Brain microvascular endothelial cell (primary cell): ENCODE measurements at regions not wholly inside any gene's neighbourhood (a gene's known extent, or its start where the extent isn't known, plus 50 kb on each side); places are given as distances from the start of the nearest gene placed in this dataset.

Experiments
- DNase-seq: peaks from one replicate; pipeline ENCODE4 v3.0.0-alpha.2; 2020
- H3K27ac ChIP-seq: fragments of 250-450 bp; sonication (Bioruptor Pico); 2 replicates; pipeline ENCODE4 v1.5.1; 2020; ENCODE audit warnings: mild to moderate bottlenecking, moderate library complexity
- H3K27me3 ChIP-seq: fragments of 250-450 bp; sonication (Bioruptor Pico); replicated peaks from 2 replicates; pipeline ENCODE4 v1.5.1; 2020; ENCODE audit warnings: mild to moderate bottlenecking
- H3K36me3 ChIP-seq: fragments of 250-450 bp; sonication (Bioruptor Pico); replicated peaks from 2 replicates; pipeline ENCODE4 v1.5.1; 2020; ENCODE audit warnings: mild to moderate bottlenecking
- H3K4me3 ChIP-seq: 2 replicates; pipeline ENCODE4 v1.5.1; 2011; ENCODE audit warnings: low read depth, mild to moderate bottlenecking, control low read depth, low read length, moderate library complexity
- in situ Hi-C: cut with HindIII; loops from 2 replicates; pipeline ENCODE4 v1.10.0; 2017; ENCODE audit warnings: low sequenced_read_pairs, low pct_ligation_motif_present
- TF ChIP-seq, protein P1 (sequence below): IDR thresholded peaks from 2 replicates; pipeline ENCODE4 v1.5.1; 2011; ENCODE audit warnings: low read depth, mild to moderate bottlenecking, moderate library complexity, low read length, control low read depth, inconsistent platforms; ENCODE audit errors: missing control alignments

DNA sequence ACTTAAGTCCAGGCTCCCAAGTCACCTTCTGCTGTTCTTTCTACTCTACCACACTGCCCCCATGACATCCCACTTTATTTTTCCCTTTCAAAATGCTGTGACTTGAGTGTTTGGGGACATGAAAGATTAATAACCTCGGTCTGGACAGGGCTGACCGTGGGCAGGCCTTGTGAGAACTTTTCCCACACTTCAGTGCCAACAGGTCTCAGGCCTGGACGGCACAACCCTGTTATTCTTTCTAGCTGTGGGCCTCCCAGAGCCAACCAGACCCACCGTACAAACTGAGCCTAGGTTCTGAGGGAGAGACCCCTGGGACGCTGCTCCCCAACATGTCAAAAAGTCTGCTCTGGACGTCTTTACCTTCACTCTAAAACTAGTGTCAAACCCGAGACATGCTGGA is 153.4 kb downstream of the CEP120 start:
- no peak overlapping the region for H3K4me3 ChIP-seq
- no peak for DNase-seq
- no peaks in the 10 kb centered on the region for H3K27me3 ChIP-seq
- TF ChIP-seq, protein P1, sequence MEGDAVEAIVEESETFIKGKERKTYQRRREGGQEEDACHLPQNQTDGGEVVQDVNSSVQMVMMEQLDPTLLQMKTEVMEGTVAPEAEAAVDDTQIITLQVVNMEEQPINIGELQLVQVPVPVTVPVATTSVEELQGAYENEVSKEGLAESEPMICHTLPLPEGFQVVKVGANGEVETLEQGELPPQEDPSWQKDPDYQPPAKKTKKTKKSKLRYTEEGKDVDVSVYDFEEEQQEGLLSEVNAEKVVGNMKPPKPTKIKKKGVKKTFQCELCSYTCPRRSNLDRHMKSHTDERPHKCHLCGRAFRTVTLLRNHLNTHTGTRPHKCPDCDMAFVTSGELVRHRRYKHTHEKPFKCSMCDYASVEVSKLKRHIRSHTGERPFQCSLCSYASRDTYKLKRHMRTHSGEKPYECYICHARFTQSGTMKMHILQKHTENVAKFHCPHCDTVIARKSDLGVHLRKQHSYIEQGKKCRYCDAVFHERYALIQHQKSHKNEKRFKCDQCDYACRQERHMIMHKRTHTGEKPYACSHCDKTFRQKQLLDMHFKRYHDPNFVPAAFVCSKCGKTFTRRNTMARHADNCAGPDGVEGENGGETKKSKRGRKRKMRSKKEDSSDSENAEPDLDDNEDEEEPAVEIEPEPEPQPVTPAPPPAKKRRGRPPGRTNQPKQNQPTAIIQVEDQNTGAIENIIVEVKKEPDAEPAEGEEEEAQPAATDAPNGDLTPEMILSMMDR, result no peak
- H3K36me3 ChIP-seq, result no peaks in the 10 kb centered on the region
- in situ Hi-C loops, result no loop called here
- no peak overlapping the region for H3K27ac ChIP-seq

DNA sequence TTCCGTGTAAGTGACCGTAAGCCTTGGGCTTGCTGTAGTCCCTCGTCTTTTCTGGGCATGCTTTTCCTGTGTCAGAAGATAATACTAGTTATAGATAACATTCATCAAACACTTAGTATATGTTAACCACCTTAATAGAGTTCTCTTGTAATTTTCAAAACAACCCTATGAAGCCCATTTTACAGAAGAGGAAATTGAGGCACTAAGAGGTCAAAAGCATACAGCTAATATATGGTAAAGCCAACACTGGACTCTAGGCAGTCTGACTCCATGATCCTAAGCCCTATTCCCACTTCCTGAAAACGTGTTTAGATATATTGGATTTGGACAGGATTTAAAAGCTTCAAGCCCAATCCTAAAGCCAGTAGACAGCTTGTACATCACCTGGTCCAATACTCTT is 153.8 kb downstream of the CEP120 start:
- Histone ChIP-seq H3K27ac (no peak overlapping the region), H3K4me3 (no peak overlapping the region), H3K27me3 (no peaks in the 10 kb centered on the region), H3K36me3 (no peaks in the 10 kb centered on the region)
- TF ChIP-seq, protein P1, result no peak
- in situ Hi-C loops, result no loop called here
- no peak for DNase-seq

DNA sequence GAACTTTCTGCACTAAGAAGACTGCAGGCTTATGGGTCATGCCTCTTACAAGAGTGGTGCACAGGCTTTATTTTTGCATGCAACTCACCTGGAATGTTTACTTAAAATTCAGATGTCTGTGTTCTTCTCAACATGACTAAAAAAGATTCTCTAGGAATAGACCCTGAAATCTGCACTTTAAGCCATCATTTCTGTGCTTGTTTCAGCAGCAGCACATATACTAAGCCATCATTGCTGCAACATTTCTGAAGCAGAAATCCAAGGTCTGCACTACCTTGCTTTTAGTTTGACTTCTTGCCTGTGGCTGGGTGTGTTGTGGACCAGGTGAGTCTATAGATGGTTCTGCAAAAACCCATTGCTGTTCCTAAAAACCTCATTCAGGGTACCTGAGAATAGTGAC is 156.8 kb downstream of the CEP120 start:
- in situ Hi-C loops, result no loop called here
- H3K27me3 ChIP-seq, result no peaks in the 10 kb centered on the region
- H3K27ac ChIP-seq, result no peak overlapping the region
- TF ChIP-seq, protein P1, result no peak
- no peak overlapping the region for H3K4me3 ChIP-seq
- H3K36me3 ChIP-seq, result no peaks in the 10 kb centered on the region
- DNase-seq, result no peak

DNA sequence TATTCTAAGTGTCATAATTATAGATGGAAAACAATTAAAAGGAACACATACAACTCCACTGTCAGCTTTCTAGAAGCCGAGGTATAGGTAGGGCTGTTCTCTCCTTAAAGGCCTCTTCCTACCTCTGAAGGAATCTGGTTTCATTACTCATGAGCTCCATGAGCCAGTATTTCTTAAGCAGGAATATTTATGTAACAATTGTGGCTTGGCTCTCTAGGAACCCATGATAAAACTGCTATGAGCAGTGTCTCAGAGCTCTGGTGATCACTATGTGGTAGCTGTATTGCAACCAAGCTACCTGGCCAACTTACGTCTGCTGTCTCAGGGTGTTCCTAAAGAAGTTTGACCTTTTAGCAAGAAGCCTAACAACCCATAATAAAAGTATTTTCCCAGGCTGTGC is 157.7 kb downstream of the CEP120 start:
- Histone ChIP-seq H3K4me3 (no peak overlapping the region), H3K27me3 (no peaks in the 10 kb centered on the region), H3K36me3 (no peaks in the 10 kb centered on the region), H3K27ac (no peak overlapping the region)
- in situ Hi-C loops, result no loop called here
- TF ChIP-seq, protein P1, result no peak
- DNase-seq, result no peak

DNA sequence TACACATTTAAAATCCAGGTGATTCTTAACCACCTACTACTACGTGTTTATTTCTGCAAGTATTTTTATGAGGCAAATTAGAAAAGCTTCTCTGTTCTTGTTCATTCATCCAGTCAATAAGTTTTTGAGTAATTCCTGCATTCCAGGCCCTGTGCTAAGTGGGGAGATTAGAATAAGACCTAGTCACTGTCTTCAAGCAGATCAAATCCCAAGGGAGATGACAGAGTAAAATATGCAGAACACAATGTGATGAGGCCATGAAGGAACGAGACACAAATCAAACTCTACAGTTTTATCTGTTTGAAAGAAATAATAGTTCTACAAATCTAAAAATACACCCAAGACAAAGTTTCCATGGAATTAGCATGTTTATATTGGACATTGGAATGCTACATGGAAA is 158.8 kb downstream of the CEP120 start:
- Histone ChIP-seq H3K36me3 (no peaks in the 10 kb centered on the region), H3K27me3 (no peaks in the 10 kb centered on the region), H3K4me3 (no peak overlapping the region), H3K27ac (no peak overlapping the region)
- in situ Hi-C loops, result no loop called here
- TF ChIP-seq, protein P1, result no peak
- DNase-seq, result no peak

DNA sequence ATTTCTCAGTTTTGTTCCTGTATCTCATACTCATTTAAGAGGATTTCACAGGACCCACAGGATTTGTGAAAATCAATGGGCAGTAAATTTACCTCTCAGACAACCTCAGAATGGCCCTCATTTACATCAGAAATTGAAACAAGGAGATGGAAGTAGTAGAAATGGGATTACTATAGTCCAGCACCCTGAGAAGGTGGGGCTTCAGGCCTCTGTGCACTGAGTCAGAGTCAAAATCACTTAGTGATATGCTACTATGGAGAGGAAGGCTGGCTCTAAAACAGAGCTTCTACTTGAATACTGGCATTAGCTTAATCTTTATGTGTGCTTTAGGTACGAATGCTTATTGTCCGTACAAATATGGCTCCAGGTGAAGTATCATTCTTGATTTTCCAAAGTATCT is 159.3 kb downstream of the CEP120 start:
- TF ChIP-seq, protein P1, result no peak
- Histone ChIP-seq H3K27ac (no peak overlapping the region), H3K36me3 (no peaks in the 10 kb centered on the region), H3K4me3 (no peak overlapping the region), H3K27me3 (no peaks in the 10 kb centered on the region)
- in situ Hi-C loops, result no loop called here
- DNase-seq, result no peak
